OCI-LY3 (cell line): ENCODE measurements at regions not wholly inside any gene's neighbourhood (a gene's known extent, or its start where the extent isn't known, plus 50 kb on each side); places are given as distances from the start of the nearest gene placed in this dataset.

Experiments
- H2AFZ ChIP-seq: fragments of 200-600, 300-600 bp; shearing (Covaris generic); 2 replicates; pipeline ENCODE4 v1.6.0; 2014; ENCODE audit warnings: antibody characterized with exemption, low read depth, low read length
- H3K27ac ChIP-seq: fragments of 200-600, 300-600 bp; sonication (generic); 2 replicates; pipeline ENCODE4 v1.5.1; 2014; ENCODE audit warnings: mild to moderate bottlenecking, low read length, moderate library complexity, mixed read lengths
- H3K27me3 ChIP-seq: fragments of 200-600, 300-600 bp; sonication (generic); 2 replicates; pipeline ENCODE4 v1.6.1; 2014; ENCODE audit warnings: low read depth, low read length, mixed read lengths
- H3K36me3 ChIP-seq: fragments of 200-600, 300-600 bp; sonication (generic); replicated peaks from 2 replicates; pipeline ENCODE3; 2014; ENCODE audit warnings: low read depth, low read length, mixed read lengths
- H3K4me1 ChIP-seq: fragments of 300-600, 200-600 bp; sonication (generic); 2 replicates; pipeline ENCODE4 v1.6.1; 2014; ENCODE audit warnings: low read length, mixed read lengths
- H3K4me2 ChIP-seq: fragments of 200-600, 300-600 bp; sonication (generic); 2 replicates; pipeline ENCODE4 v1.6.1; 2014; ENCODE audit warnings: low read length, mixed read lengths
- H3K4me3 ChIP-seq: fragments of 300-600, 200-600 bp; sonication (generic); 2 replicates; pipeline ENCODE4 v1.5.1; 2014; ENCODE audit warnings: antibody characterized with exemption, mild to moderate bottlenecking, low read length, moderate library complexity
- H3K79me2 ChIP-seq: fragments of 300-600, 200-600 bp; shearing (Covaris generic); 2 replicates; pipeline ENCODE4 v1.6.1; 2014; ENCODE audit warnings: mild to moderate bottlenecking, low read length, mixed read lengths
- H3K9ac ChIP-seq: fragments of 300-600, 200-600 bp; shearing (Covaris generic); 2 replicates; pipeline ENCODE4 v1.6.0; 2014; ENCODE audit warnings: mild to moderate bottlenecking, low read length, moderate library complexity
- H3K9me3 ChIP-seq: fragments of 200-600, 300-600 bp; shearing (Covaris generic); 2 replicates; pipeline ENCODE4 v1.6.1; 2014; ENCODE audit warnings: low read length, mixed read lengths; ENCODE audit not compliant: insufficient read depth
- H4K20me1 ChIP-seq: fragments of 200-600, 300-600 bp; sonication (generic); 2 replicates; pipeline ENCODE4 v1.6.1; 2016; ENCODE audit warnings: low read length, mixed read lengths; ENCODE audit not compliant: insufficient read depth
- EZH2phosphoT487 ChIP-seq: fragments of 200-600 bp; shearing (Covaris generic); IDR thresholded peaks from 2 replicates; pipeline ENCODE4 v1.6.1; 2018; ENCODE audit warnings: antibody characterized with exemption, mixed run types, low read depth
- TF ChIP-seq, protein P1 (sequence below): fragments of 200-600, 300-600 bp; sonication (generic); IDR thresholded peaks from 2 replicates; pipeline ENCODE4 v1.5.1; 2014; ENCODE audit warnings: antibody characterized with exemption, low read length, low read depth

GRCh38 chr18:22838639-22839277 is 94.4 kb upstream of the RBBP8 start:
- peak overlapping the region; percentile 3; the same call in 1 of the 2 replicates for H3K27ac ChIP-seq
- H4K20me1 ChIP-seq, result no peaks in the 10 kb centered on the region
- no peaks in the 10 kb centered on the region for H3K36me3 ChIP-seq
- H3K79me2 ChIP-seq, result no peaks in the 10 kb centered on the region
- peak overlapping the region; percentile 66 for H2AFZ ChIP-seq
- TF ChIP-seq, protein P1, sequence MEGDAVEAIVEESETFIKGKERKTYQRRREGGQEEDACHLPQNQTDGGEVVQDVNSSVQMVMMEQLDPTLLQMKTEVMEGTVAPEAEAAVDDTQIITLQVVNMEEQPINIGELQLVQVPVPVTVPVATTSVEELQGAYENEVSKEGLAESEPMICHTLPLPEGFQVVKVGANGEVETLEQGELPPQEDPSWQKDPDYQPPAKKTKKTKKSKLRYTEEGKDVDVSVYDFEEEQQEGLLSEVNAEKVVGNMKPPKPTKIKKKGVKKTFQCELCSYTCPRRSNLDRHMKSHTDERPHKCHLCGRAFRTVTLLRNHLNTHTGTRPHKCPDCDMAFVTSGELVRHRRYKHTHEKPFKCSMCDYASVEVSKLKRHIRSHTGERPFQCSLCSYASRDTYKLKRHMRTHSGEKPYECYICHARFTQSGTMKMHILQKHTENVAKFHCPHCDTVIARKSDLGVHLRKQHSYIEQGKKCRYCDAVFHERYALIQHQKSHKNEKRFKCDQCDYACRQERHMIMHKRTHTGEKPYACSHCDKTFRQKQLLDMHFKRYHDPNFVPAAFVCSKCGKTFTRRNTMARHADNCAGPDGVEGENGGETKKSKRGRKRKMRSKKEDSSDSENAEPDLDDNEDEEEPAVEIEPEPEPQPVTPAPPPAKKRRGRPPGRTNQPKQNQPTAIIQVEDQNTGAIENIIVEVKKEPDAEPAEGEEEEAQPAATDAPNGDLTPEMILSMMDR, result no peak
- no peak for TF ChIP-seq EZH2phosphoT487
- peak overlapping the region; percentile 54 for H3K4me3 ChIP-seq
- H3K9me3 ChIP-seq, result no peaks in the 10 kb centered on the region
- no peaks in the 10 kb centered on the region for H3K27me3 ChIP-seq
- H3K4me2 ChIP-seq, result peak overlapping the region; percentile 52
- peak overlapping the region; percentile 18 for H3K9ac ChIP-seq
- peaks cover 17% of the 10 kb centered on the region for H3K4me1 ChIP-seq

DNA sequence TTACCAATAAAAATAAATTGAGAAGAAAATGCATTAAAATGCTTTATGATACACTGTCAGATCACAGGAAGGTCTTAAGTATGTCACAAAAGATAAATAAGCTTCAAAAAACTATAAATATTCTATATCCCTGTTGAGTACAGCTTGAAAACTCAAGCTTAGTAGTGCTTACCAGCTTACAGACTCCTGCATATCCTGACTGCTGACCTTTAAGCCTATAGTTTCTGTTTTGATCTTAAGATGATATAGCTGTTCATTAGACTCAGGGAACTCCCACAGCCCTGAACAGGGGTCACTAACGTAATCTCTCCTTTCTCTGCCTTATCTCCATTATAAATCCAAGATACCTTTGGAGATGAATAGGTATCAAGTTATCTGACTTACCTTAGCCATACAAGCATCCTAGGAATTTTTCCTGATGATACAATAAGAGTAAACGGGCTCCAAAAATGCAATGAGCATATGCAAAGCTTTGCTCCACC is 93.7 kb upstream of the RBBP8 start:
- Histone ChIP-seq H3K4me2 (peak overlapping the region; percentile 52), H4K20me1 (no peaks in the 10 kb centered on the region), H3K27ac (peak overlapping the region; percentile 3; the same call in 1 of the 2 replicates), H3K9me3 (no peaks in the 10 kb centered on the region), H3K4me3 (peak overlapping the region; percentile 54), H3K27me3 (no peaks in the 10 kb centered on the region), H3K4me1 (peaks cover 17% of the 10 kb centered on the region), H2AFZ (peak overlapping the region; percentile 66), H3K79me2 (no peaks in the 10 kb centered on the region), H3K36me3 (no peaks in the 10 kb centered on the region), H3K9ac (peak overlapping the region; percentile 18)
- TF ChIP-seq, protein P1, result no peak

- Histone ChIP-seq H3K4me1 (peaks cover 17% of the 10 kb centered on the region), H3K36me3 (no peaks in the 10 kb centered on the region), H3K9ac (no peak overlapping the region), H3K4me3 (no peak overlapping the region), H4K20me1 (no peaks in the 10 kb centered on the region), H3K79me2 (no peaks in the 10 kb centered on the region), H3K4me2 (no peak overlapping the region), H3K9me3 (no peaks in the 10 kb centered on the region), H3K27me3 (no peaks in the 10 kb centered on the region), H2AFZ (no peak overlapping the region), H3K27ac (no peak overlapping the region)
- TF ChIP-seq, protein P1, result no peak
- TF ChIP-seq EZH2phosphoT487, result no peak
Observed at GRCh38 chr18:22840606-22841144, 92.5 kb upstream of the RBBP8 start.

DNA sequence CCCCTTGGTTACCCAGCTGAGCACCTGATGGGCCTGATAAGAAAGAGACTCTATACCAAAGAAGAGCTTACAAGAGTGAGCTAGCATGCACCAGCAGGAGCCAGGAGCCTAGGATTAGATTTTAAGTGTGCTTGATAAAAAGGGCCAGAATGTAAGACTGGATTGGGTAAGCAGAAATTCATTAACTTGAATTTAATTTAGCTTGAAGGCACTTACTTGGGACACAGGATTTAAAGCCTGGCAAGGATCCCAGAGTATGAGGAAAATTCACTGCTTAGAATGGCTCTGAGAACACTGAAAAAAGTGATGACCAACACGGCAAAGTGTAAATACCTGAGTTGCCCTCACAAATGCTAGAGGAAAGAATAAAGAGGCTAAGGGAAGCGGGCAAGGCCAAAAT is 91.3 kb upstream of the RBBP8 start:
- H3K4me2 ChIP-seq, result no peak overlapping the region
- no peaks in the 10 kb centered on the region for H3K9me3 ChIP-seq
- H3K4me1 ChIP-seq, result peaks cover 17% of the 10 kb centered on the region
- no peak overlapping the region for H3K9ac ChIP-seq
- no peaks in the 10 kb centered on the region for H3K79me2 ChIP-seq
- no peak for TF ChIP-seq EZH2phosphoT487
- TF ChIP-seq, protein P1, result no peak
- H3K27ac ChIP-seq, result no peak overlapping the region
- H3K27me3 ChIP-seq, result no peaks in the 10 kb centered on the region
- H3K4me3 ChIP-seq, result no peak overlapping the region
- H4K20me1 ChIP-seq, result no peaks in the 10 kb centered on the region
- no peak overlapping the region for H2AFZ ChIP-seq
- no peaks in the 10 kb centered on the region for H3K36me3 ChIP-seq
